ENCODE measurements at regions not wholly inside any gene's neighbourhood (a gene's known extent, or its start where the extent isn't known, plus 50 kb on each side); places are given as distances from the start of the nearest gene placed in this dataset.

DNA sequence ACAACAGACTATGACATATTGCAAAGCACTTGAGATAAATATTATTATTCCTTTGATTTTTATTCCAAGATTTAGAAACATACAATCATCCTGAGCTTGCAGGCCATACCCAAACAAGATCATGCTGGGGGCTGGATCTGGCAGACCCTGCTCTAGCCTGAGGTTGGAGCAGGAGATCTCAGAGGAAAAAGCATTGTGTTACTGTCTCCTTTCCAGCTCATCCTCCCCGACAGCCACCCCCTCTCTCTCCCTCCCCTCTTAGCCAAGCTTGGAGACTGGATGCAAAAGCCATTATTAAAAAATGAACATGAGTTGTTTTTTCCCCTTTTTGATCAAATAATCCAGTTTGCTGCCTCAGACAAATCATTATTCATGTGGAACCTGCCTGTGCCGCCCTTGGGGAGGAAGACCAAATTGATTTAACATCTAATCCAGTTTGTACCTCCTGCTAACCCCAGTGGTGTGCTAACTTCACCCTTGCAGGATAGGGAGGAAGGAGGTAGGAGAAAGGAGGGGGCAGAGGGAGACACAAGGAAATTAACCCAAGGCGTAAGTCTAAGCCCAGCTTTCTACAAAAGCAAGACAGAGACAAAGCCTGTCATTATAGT is 565.8 kb upstream of the TBX3 start:
- no peaks in the 10 kb centered on the region for H3K79me2 ChIP-seq (ENCODE audit: control insufficient read depth, insufficient read depth, low read length)
- H3K9ac ChIP-seq (replicated peaks; ENCODE audit: extremely low read depth, insufficient read depth, low read length), result no peak overlapping the region
- DNase-seq (ENCODE audit: low read depth, low spot score) (no peak), FAIRE-seq (no peak)
- H4K20me1 ChIP-seq (replicated peaks; ENCODE audit: control insufficient read depth, extremely low read depth, insufficient read depth, low read length), result no peaks in the 10 kb centered on the region
- TF ChIP-seq CTCF (IDR thresholded peaks at IDR 0.05; ENCODE audit: extremely low read depth in 1 of 2, insufficient read depth in 1 of 2, low read depth in 1 of 2, low read length in 2 of 2) (no peak), GATA2 (IDR thresholded peaks at IDR 0.05; ENCODE audit: insufficient read depth, insufficient read length, low read depth, low read length) (no peak), JUN (IDR thresholded peaks at IDR 0.05; ENCODE audit: borderline replicate concordance, insufficient read depth, insufficient read length, low read depth) (no peak)
- TF ChIP-seq, protein P1, sequence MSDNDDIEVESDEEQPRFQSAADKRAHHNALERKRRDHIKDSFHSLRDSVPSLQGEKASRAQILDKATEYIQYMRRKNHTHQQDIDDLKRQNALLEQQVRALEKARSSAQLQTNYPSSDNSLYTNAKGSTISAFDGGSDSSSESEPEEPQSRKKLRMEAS (IDR thresholded peaks at IDR 0.05; ENCODE audit: insufficient read depth, insufficient read length), result no peak
- no peak overlapping the region for H2AFZ ChIP-seq (ENCODE audit: low read depth, low read length)
- no peaks in the 10 kb centered on the region for H3K4me1 ChIP-seq (ENCODE audit: control insufficient read depth, extremely low read depth, insufficient read depth, low read length)
- ChIA-PET CTCF (interaction anchor here (1.3 kb wide), 1 partner anchor 14 kb away, joined by 3 read pairs; no protein-coding TSS in a partner anchor), POLR2A (no interaction called here)
- no peak overlapping the region for H3K4me3 ChIP-seq (replicated peaks in 1 of 3; ENCODE audit: insufficient read depth in 1 of 3, low read depth in 1 of 3, low read length in 3 of 3)
- no peaks in the 10 kb centered on the region for H3K36me3 ChIP-seq (ENCODE audit: control insufficient read depth in 2 of 2, extremely low read depth in 1 of 2, insufficient read depth in 2 of 2, low read length in 2 of 2)
- H3K9me3 ChIP-seq (replicated peaks; ENCODE audit: control insufficient read depth, insufficient read depth, low read length), result peaks cover 10% of the 10 kb centered on the region
- no TSS peak for BruUV-seq (replicated peaks)
- intact Hi-C loops (cut with micrococcal nuclease) (no loop called here), dilution Hi-C loops (cut with MboI; ENCODE audit: extremely low pct_ligation_motif_present, low sequenced_read_pairs) (no loop called here)
- H3K27ac ChIP-seq (ENCODE audit: insufficient read depth, low read depth, low read length), result no peak overlapping the region
- no peaks in the 10 kb centered on the region for H3K9me1 ChIP-seq (replicated peaks; ENCODE audit: control insufficient read depth, extremely low read depth, insufficient read depth, low read length)
- H3K27me3 ChIP-seq (ENCODE audit: control insufficient read depth in 2 of 2, insufficient read depth in 2 of 2, low read length in 2 of 2), result no peaks in the 10 kb centered on the region
- no peak overlapping the region for H3K4me2 ChIP-seq (ENCODE audit: insufficient read depth, low read length)

GRCh38 chr12:115245020-115245419 is 561.0 kb upstream of the TBX3 start:
- Histone ChIP-seq H3K36me3 (ENCODE audit: control insufficient read depth in 2 of 2, extremely low read depth in 1 of 2, insufficient read depth in 2 of 2, low read length in 2 of 2) (no peaks in the 10 kb centered on the region), H3K27ac (ENCODE audit: insufficient read depth, low read depth, low read length) (no peak overlapping the region), H3K4me3 (replicated peaks in 1 of 3; ENCODE audit: insufficient read depth in 1 of 3, low read depth in 1 of 3, low read length in 3 of 3) (no peak overlapping the region), H3K9me1 (replicated peaks; ENCODE audit: control insufficient read depth, extremely low read depth, insufficient read depth, low read length) (no peaks in the 10 kb centered on the region), H3K4me2 (ENCODE audit: insufficient read depth, low read length) (no peak overlapping the region), H3K79me2 (ENCODE audit: control insufficient read depth, insufficient read depth, low read length) (no peaks in the 10 kb centered on the region), H4K20me1 (replicated peaks; ENCODE audit: control insufficient read depth, extremely low read depth, insufficient read depth, low read length) (no peaks in the 10 kb centered on the region), H3K27me3 (ENCODE audit: control insufficient read depth in 2 of 2, insufficient read depth in 2 of 2, low read length in 2 of 2) (no peaks in the 10 kb centered on the region), H3K9me3 (replicated peaks; ENCODE audit: control insufficient read depth, insufficient read depth, low read length) (peaks cover 7% of the 10 kb centered on the region), H3K9ac (replicated peaks; ENCODE audit: extremely low read depth, insufficient read depth, low read length) (no peak overlapping the region), H2AFZ (ENCODE audit: low read depth, low read length) (no peak overlapping the region), H3K4me1 (ENCODE audit: control insufficient read depth, extremely low read depth, insufficient read depth, low read length) (no peaks in the 10 kb centered on the region)
- no peak for TF ChIP-seq MYC (IDR thresholded peaks at IDR 0.05; ENCODE audit: low read depth, low read length)
- TF ChIP-seq, protein P1 (IDR thresholded peaks at IDR 0.05; ENCODE audit: insufficient read depth, insufficient read length), result no peak
- no peak for TF ChIP-seq POLR2AphosphoS5 (IDR thresholded peaks at IDR 0.05; ENCODE audit: insufficient read depth, low read depth, low read length)
- TF ChIP-seq FOS (IDR thresholded peaks at IDR 0.05; ENCODE audit: borderline replicate concordance, insufficient read depth, low read length), result no peak
- no peak for TF ChIP-seq GATA2 (IDR thresholded peaks at IDR 0.05; ENCODE audit: insufficient read depth, insufficient read length, low read depth, low read length)
- dilution Hi-C loops (cut with MboI; ENCODE audit: extremely low pct_ligation_motif_present, low sequenced_read_pairs), result no loop called here
- intact Hi-C loops (cut with micrococcal nuclease), result no loop called here
- DNase-seq (ENCODE audit: low read depth, low spot score), result no peak
- CTCF ChIA-PET, result no interaction called here
- no peak for FAIRE-seq
- POLR2A ChIA-PET, result no interaction called here
- no TSS peak for BruUV-seq (replicated peaks)

Data from endothelial cell of umbilical vein (primary cell).